Stimulated activated CD8-positive, alpha-beta memory T cell treated with anti-CD3 and anti-CD28 coated beads, Interleukin-7, amount 100 ng/mL, for 1 hour (primary cell): ENCODE measurements at regions not wholly inside any gene's neighbourhood (a gene's known extent, or its start where the extent isn't known, plus 50 kb on each side); places are given as distances from the start of the nearest gene placed in this dataset.
A peak's percentile ranks its signal among the peaks of the same experiment; 100 is the strongest.
"Not testable (repeated sequence)": the region's sequence is repeated elsewhere in the genome, so short reads cannot be mapped to it uniquely, and the experiment has no call there.

Experiments used
- DNase-seq, 2 donors: peaks; one replicate each; pipeline ENCODE4 v3.0.0-alpha.2; 2020; ENCODE audit warnings: low read depth in 2 of 2

GRCh38 chr4:184281231-184282139 is 63.8 kb upstream of the ENPP6 start:
- DNase-seq: no peak

DNA sequence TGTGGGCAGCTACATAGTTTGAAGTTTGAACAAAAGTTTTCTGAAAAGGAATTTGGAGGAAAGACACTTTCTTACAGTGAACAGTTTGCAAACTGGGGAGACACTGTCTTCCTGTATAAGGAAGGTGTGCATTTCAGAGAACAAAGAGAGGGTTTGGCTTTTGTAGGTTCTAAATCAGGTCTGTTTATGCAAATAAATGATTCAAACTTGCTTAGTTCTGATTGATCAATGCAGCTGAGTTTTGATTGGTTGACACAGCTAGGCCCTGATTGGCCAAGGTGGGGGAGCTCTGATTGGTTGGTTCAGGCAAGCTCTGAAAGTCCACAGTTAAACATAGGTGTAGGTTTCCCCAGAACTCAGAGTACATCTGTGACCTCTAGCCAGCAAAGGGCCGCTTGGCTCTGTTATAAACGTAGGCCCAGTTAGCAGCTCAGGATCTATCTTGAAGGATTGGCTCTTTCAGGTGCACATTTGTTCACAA is 63.0 kb upstream of the ENPP6 start:
- DNase-seq: no peak

DNA sequence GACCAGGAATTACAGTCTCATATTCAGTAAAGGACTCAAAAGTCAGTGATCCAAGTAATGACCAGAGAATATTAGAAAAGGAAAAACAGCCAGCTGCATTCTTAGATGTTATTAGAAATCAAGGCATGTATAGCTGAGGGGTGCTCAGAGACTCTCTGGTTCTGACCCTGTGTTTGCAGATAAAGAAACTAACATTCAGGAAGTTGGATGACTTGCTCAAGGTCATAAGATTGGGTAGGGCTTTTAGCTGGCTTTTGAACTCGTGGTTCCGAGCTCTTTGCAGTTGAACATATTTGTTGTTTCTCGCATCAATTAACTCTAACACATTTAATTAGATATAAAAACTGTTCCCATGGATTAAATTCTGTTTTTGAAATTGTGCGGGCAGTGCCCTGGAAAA is 62.5 kb upstream of the ENPP6 start:
- DNase-seq: no peak

- DNase-seq: no peak
Measured at GRCh38 chr4:184279496-184280061, 61.9 kb upstream of the ENPP6 start.

DNA sequence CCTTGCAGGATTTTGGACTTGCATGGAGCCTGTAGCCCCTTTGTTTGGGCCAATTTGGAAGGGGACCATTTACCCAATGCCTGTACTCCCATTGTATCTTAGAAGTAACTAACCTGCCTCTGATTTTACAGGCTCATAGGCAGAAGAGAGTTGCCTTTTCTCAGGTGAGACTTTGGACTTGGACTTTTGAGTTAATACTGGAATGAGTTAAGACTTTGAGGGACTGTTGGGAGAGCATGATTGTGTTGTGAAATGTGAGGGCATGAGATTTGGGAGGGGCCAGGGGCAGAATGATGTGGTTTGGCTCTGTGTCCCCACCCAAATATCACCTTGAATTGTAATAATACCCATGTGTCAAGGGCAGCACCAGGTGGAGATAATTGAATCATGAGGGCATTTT is 60.1 kb upstream of the ENPP6 start:
- DNase-seq: not testable (repeated sequence)

GRCh38 chr4:184277010-184277409 is 59.3 kb upstream of the ENPP6 start:
- DNase-seq: not testable (repeated sequence)

GRCh38 chr4:184276346-184276745 is 58.7 kb upstream of the ENPP6 start:
- DNase-seq: not testable (repeated sequence)

DNA sequence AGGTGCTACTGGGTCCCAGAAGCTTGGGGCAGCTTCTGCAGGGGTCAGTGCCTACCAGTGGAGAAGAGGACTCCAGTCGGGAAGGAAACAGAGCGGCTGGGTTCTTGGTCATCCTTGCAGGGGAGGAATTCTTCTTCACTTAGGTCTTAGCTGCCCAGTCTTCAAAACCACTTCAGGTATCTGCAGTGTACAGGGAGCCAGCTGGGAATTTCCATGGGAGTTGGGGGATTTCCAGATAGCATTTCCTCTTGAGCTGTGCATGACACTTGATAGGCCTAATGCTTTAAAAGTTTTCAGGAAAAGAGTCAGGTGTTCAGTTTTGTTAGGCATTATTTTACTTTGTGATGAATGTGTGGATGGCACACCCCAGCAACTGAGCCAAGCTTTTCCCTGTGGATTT is 58.1 kb upstream of the ENPP6 start:
- no peak for DNase-seq

GRCh38 chr4:184274286-184274951 is 56.7 kb upstream of the ENPP6 start:
- DNase-seq: no peak

DNA sequence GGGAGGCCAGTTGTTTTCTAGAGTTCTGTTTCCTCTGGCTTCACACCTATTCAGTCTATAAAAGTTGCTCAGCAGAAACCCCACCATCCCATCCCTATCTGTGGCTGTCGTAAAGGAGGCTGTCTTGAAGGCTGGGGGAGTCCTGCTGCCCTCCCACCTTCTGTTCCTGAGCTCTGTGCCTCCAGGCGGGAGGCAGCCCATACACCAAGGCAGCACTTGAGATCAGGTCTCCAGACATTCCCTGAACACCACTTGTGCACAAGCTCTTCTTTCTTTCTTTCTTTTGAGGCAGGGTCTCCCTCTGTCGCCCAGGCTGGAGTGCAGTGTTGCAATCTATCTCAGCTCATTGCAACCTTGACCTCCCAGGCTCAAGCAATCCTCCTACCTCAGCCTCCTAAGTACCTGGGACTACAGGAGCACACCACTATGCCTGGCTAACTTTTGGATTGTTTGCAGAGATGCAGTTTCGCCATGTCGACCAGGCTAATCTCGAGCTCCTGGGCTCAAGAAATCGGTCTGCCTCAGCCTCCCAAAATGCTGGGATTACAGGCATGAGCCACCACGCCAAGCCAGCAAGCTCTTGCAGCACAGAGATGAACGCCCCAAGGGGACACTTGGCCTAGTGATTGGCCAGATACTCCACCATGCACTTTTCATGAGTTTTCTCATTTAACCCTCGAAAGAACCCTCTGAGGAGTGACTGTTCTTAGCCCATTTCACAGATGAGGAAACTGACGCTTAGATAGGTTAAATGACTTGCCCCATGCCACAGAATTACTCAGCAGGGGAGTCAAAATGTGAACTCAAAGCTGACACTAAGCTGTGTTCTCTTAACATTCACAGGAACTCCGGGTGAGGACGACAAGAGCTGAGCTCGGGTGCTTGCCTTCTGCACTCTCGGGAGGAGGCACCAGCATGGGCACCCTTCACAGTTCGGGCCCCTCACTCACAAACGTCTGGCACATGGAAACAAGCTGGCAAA is 55.8 kb upstream of the ENPP6 start:
- no peak for DNase-seq

DNA sequence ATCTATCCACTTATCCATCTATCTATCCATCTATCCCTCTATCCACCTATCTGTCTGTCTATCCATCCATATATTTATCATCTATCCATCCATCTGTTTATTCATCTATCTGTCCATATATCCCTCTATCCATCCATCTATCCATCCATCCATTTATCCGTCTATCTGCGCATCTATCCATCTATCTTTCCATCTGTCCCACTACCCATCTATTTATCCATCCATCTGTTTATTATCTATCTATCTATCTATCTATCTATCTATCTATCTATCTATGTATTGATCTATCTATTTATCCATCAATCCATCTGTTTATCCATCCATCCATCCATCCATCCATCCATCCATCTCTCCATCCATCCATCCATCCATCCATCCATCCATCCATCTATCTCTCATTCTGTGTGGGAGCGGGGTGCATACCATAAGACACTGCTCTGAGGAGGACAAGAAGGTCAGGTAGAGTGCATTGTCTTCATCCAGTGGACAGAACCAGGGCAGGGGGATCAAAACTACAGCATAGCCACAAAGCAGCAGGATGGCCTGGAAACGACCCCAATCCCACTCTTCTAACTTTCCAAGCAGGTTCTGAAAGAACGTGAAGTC is 53.2 kb upstream of the ENPP6 start:
- DNase-seq: no peak

DNA sequence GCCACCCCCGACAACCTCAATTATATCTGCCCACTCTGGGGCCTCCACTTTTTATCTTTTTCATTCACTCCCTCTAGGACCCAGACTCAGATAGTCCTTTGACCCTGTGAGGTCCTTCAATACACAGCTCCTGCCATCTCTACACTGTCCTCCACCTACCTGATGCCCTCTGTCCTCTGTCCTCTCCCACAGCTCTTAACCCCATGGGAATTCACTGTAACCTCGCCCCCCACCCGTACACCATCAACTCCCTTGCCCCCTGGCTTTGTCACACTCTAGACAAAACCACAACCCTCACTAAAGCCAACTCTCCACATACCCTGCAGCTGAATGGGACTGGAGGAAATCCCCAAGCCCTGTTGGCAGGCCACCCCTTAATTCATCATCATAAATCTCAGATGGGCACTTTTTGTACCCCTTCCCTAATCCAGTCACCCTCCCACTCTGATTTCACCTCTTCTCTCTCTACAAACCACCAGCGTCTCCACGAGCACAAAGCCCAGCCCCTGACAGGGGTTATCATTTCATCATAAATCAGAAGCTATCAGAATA is 52.3 kb upstream of the ENPP6 start:
- no peak for DNase-seq

DNA sequence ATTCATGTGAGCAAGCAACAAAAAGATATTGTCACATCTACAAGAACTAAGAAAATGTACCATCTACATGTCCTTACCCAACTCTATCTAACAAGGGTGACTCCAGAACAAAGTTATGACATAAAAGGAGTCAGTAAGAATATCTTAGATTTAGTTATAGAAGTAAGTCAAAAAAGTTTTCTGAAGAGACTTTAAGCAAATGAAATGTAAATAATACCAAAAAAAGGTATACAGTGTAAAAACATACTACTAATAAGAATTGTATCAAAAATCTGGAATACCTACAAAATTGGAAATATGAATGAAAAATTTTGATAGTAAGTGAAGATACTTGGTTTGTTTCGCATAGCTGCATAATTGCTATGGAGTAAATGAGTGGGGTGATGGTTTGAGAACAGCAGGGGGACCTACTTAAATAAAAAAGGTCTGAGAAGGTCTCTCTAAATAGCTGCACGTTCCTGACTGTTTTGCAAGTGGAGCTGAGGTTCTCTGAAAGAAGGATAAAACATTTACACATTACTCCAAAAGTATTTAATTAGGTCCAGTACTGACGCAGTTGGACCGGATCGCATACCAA is 51.0 kb upstream of the ENPP6 start:
- no peak for DNase-seq

DNA sequence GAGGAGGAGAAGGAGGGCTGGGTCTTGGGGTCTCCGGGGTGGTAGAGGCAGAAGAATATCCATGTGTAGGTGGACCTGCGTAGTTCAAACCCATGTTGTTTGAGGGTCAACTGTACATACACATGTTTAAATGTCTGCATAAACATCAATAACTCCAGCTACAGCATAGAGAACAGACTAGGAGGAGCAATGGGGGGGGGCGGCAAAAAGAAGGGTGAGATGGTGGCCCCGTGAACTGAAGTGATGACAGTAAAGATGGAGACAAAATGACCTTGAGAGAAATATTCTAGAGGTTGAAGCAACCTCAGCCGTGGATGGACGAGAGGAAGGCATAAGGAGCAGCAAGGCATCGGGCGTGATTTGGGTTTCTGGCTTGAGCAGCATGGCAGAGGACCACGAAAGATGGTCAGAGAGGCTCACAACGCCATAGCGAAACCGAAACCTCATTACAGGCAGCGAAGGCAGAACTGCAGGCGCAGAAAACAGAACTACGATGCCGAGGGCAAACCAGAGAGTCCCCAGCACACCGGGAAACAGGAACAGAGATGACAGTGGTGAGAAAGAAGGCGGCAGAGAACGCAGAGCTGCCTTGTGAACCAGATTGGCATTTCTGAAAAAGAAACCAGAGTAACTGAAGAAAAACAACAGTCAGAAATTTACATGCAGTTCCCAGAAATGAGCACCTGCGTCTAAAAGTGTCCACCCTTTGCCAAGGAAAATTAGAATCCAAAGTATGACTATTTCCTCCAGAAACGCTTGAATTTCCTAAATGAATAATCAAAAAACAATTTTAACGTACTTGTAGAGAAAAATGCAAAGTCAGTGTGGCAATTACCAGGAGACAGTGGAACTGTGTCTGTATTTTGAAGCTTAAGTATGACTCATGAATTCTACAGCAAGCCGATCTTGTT is 50.3 kb upstream of the ENPP6 start:
- DNase-seq: peak in 1 of 2 donors; percentile 22
